ENCODE measurements at regions not wholly inside any gene's neighbourhood (a gene's known extent, or its start where the extent isn't known, plus 50 kb on each side); places are given as distances from the start of the nearest gene placed in this dataset.

DNA sequence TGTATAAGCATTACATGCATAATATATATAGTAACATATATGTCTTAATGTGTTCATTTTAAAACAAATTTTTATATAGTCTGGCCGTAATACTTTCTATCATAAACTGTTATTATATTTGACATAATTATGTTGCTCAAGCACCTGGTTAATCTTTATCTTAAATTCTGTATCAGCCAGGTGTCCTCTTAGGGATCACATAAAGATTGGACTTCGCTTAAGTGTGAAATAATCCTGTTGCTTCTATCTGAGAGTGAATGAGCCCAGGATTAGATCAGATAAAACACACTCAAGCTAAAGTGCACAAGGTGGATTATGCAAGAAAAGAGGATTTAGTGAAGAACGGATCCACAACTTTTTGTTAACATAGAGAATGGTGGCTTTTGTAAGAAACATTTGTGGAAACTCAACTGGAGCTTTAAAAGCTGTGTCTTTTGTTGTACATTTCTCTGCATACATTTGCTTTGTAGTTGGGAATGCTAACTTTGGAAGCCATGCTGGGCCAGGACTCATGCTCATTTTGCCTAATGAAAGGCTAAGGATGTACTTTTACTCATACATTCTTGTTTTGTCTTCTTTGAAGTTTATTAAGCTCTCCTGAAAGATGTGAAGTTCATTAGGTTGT is 437.8 kb downstream of the ZIC1 start:
- H4K91ac ChIP-seq (ENCODE audit: low read depth, low read length), result no peak overlapping the region
- WGBS (ENCODE audit: extremely low coverage, insufficient coverage, insufficient read length), result no CpG with 5 or more reads among the region's 3 CpGs

GRCh38 chr3:147851062-147851461 is 441.9 kb downstream of the ZIC1 start:
- H2BK120ac ChIP-seq (ENCODE audit: insufficient read depth, low read length, poor library complexity), result no peak overlapping the region
- no peaks in the 10 kb centered on the region for H3K4me1 ChIP-seq (ENCODE audit: control insufficient read depth in 1 of 2, insufficient read depth in 2 of 2, low read length in 2 of 2)
- no peak overlapping the region for H4K8ac ChIP-seq (ENCODE audit: low read depth, low read length)
- H3K23ac ChIP-seq (ENCODE audit: low read length), result no peak overlapping the region
- H3K4me3 ChIP-seq (ENCODE audit: low read depth, low read length), result no peak overlapping the region
- no peaks in the 10 kb centered on the region for H3K79me1 ChIP-seq (ENCODE audit: low read length)
- no peak overlapping the region for H2BK12ac ChIP-seq (ENCODE audit: low read length)
- H3K27me3 ChIP-seq (ENCODE audit: insufficient read depth, low read length), result no peaks in the 10 kb centered on the region
- H3K14ac ChIP-seq (ENCODE audit: low read length), result no peak overlapping the region
- no peak overlapping the region for H2AFZ ChIP-seq (ENCODE audit: insufficient read depth, low read length, poor library complexity)
- H4K91ac ChIP-seq (ENCODE audit: low read depth, low read length), result no peak overlapping the region
- no peak overlapping the region for H3K9ac ChIP-seq (ENCODE audit: low read length)
- H3K36me3 ChIP-seq (ENCODE audit: control insufficient read depth in 1 of 2, insufficient read depth in 2 of 2, low read length in 2 of 2), result no peaks in the 10 kb centered on the region
- H4K12ac ChIP-seq (ENCODE audit: low read depth, low read length), result no peak overlapping the region
- no peak overlapping the region for H2AK5ac ChIP-seq (ENCODE audit: low read length)
- H3K27ac ChIP-seq (ENCODE audit: low read depth, low read length), result no peak overlapping the region
- no peak overlapping the region for H3K4me2 ChIP-seq (ENCODE audit: low read length)
- no peaks in the 10 kb centered on the region for H3K79me2 ChIP-seq (ENCODE audit: control insufficient read depth, insufficient read depth, low read length, poor library complexity)
- no peak for DNase-seq
- no peak overlapping the region for H2BK5ac ChIP-seq (ENCODE audit: low read depth, low read length, poor library complexity)
- no peak overlapping the region for H3K4ac ChIP-seq (ENCODE audit: low read depth, low read length)
- H3K18ac ChIP-seq (ENCODE audit: low read length), result no peak overlapping the region
- H3K9me3 ChIP-seq (ENCODE audit: insufficient read depth, low read depth, low read length), result no peaks in the 10 kb centered on the region

More for the DNA sequence above, 437.8 kb downstream of the ZIC1 start:
- H3K4me1 ChIP-seq (ENCODE audit: control insufficient read depth in 1 of 2, insufficient read depth in 2 of 2, low read length in 2 of 2), result no peaks in the 10 kb centered on the region
- H3K27ac ChIP-seq (ENCODE audit: low read depth, low read length), result no peak overlapping the region
- H2BK5ac ChIP-seq (ENCODE audit: low read depth, low read length, poor library complexity), result no peak overlapping the region
- no peaks in the 10 kb centered on the region for H3K27me3 ChIP-seq (ENCODE audit: insufficient read depth, low read length)
- H3K36me3 ChIP-seq (ENCODE audit: control insufficient read depth in 1 of 2, insufficient read depth in 2 of 2, low read length in 2 of 2), result no peaks in the 10 kb centered on the region
- H4K8ac ChIP-seq (ENCODE audit: low read depth, low read length), result no peak overlapping the region
- H3K4ac ChIP-seq (ENCODE audit: low read depth, low read length), result no peak overlapping the region
- H3K79me1 ChIP-seq (ENCODE audit: low read length), result no peaks in the 10 kb centered on the region
- H3K4me3 ChIP-seq (ENCODE audit: low read depth, low read length), result no peak overlapping the region
- no peaks in the 10 kb centered on the region for H3K9me3 ChIP-seq (ENCODE audit: insufficient read depth, low read depth, low read length)
- no peak for DNase-seq
- H3K14ac ChIP-seq (ENCODE audit: low read length), result no peak overlapping the region
- no peak overlapping the region for H2AK5ac ChIP-seq (ENCODE audit: low read length)
- no peak overlapping the region for H3K9ac ChIP-seq (ENCODE audit: low read length)
- H3K4me2 ChIP-seq (ENCODE audit: low read length), result no peak overlapping the region
- no peaks in the 10 kb centered on the region for H3K79me2 ChIP-seq (ENCODE audit: control insufficient read depth, insufficient read depth, low read length, poor library complexity)
- H3K18ac ChIP-seq (ENCODE audit: low read length), result no peak overlapping the region
- H2BK120ac ChIP-seq (ENCODE audit: insufficient read depth, low read length, poor library complexity), result no peak overlapping the region
- H4K12ac ChIP-seq (ENCODE audit: low read depth, low read length), result no peak overlapping the region
- no peak overlapping the region for H2BK12ac ChIP-seq (ENCODE audit: low read length)
- H2AFZ ChIP-seq (ENCODE audit: insufficient read depth, low read length, poor library complexity), result no peak overlapping the region
- no peak overlapping the region for H3K23ac ChIP-seq (ENCODE audit: low read length)

DNA sequence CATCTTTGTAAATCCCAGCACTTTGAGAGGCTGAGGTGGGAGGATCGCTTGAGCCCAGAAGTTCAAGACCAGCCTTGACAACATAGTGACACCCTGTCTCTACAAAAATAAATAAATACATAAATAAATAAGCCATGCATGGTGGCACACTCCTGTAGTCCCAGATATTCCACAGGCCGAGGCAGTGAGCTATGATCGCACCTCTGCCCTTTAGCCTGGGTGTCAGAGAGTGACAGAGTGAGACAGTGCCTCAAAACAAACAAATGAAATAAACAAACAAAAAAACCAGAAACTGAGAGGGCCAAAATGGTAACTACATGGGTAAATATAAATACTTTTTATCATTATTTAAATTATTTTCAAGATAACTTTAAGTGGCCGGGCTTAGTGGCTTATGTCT is 445.4 kb downstream of the ZIC1 start:
- Histone ChIP-seq H2BK120ac (ENCODE audit: insufficient read depth, low read length, poor library complexity) (no peak overlapping the region), H3K9ac (ENCODE audit: low read length) (no peak overlapping the region), H3K4ac (ENCODE audit: low read depth, low read length) (no peak overlapping the region), H3K14ac (ENCODE audit: low read length) (no peak overlapping the region), H2AFZ (ENCODE audit: insufficient read depth, low read length, poor library complexity) (no peak overlapping the region), H4K91ac (ENCODE audit: low read depth, low read length) (no peak overlapping the region), H2BK12ac (ENCODE audit: low read length) (no peak overlapping the region), H4K12ac (ENCODE audit: low read depth, low read length) (no peak overlapping the region), H3K4me3 (ENCODE audit: low read depth, low read length) (no peak overlapping the region), H2BK5ac (ENCODE audit: low read depth, low read length, poor library complexity) (no peak overlapping the region), H3K79me2 (ENCODE audit: control insufficient read depth, insufficient read depth, low read length, poor library complexity) (no peaks in the 10 kb centered on the region), H3K27me3 (ENCODE audit: insufficient read depth, low read length) (no peaks in the 10 kb centered on the region), H3K23ac (ENCODE audit: low read length) (no peak overlapping the region), H3K18ac (ENCODE audit: low read length) (no peak overlapping the region), H4K8ac (ENCODE audit: low read depth, low read length) (no peak overlapping the region), H3K36me3 (ENCODE audit: control insufficient read depth in 1 of 2, insufficient read depth in 2 of 2, low read length in 2 of 2) (no peaks in the 10 kb centered on the region), H3K4me2 (ENCODE audit: low read length) (no peak overlapping the region), H3K27ac (ENCODE audit: low read depth, low read length) (no peak overlapping the region), H3K4me1 (ENCODE audit: control insufficient read depth in 1 of 2, insufficient read depth in 2 of 2, low read length in 2 of 2) (no peaks in the 10 kb centered on the region), H3K9me3 (ENCODE audit: insufficient read depth, low read depth, low read length) (peaks cover 2% of the 10 kb centered on the region), H2AK5ac (ENCODE audit: low read length) (no peak overlapping the region), H3K79me1 (ENCODE audit: low read length) (no peaks in the 10 kb centered on the region)
- DNase-seq, result no peak
- WGBS (ENCODE audit: extremely low coverage, insufficient coverage, insufficient read length), result no CpG with 5 or more reads among the region's 4 CpGs

- no peak overlapping the region for H4K12ac ChIP-seq (ENCODE audit: low read depth, low read length)
- H3K18ac ChIP-seq (ENCODE audit: low read length), result no peak overlapping the region
- H3K4me2 ChIP-seq (ENCODE audit: low read length), result no peak overlapping the region
- no peak overlapping the region for H2AFZ ChIP-seq (ENCODE audit: insufficient read depth, low read length, poor library complexity)
- no peaks in the 10 kb centered on the region for H3K27me3 ChIP-seq (ENCODE audit: insufficient read depth, low read length)
- H2BK12ac ChIP-seq (ENCODE audit: low read length), result no peak overlapping the region
- H3K27ac ChIP-seq (ENCODE audit: low read depth, low read length), result no peak overlapping the region
- no peak overlapping the region for H4K8ac ChIP-seq (ENCODE audit: low read depth, low read length)
- H2AK5ac ChIP-seq (ENCODE audit: low read length), result no peak overlapping the region
- no peak overlapping the region for H3K4ac ChIP-seq (ENCODE audit: low read depth, low read length)
- no peak overlapping the region for H3K4me3 ChIP-seq (ENCODE audit: low read depth, low read length)
- no peak for DNase-seq
- H3K14ac ChIP-seq (ENCODE audit: low read length), result no peak overlapping the region
- H3K9ac ChIP-seq (ENCODE audit: low read length), result no peak overlapping the region
- no peaks in the 10 kb centered on the region for H3K4me1 ChIP-seq (ENCODE audit: control insufficient read depth in 1 of 2, insufficient read depth in 2 of 2, low read length in 2 of 2)
- no peak overlapping the region for H2BK5ac ChIP-seq (ENCODE audit: low read depth, low read length, poor library complexity)
- no peak overlapping the region for H3K23ac ChIP-seq (ENCODE audit: low read length)
- no peak overlapping the region for H2BK120ac ChIP-seq (ENCODE audit: insufficient read depth, low read length, poor library complexity)
- H4K91ac ChIP-seq (ENCODE audit: low read depth, low read length), result no peak overlapping the region
- no peaks in the 10 kb centered on the region for H3K79me2 ChIP-seq (ENCODE audit: control insufficient read depth, insufficient read depth, low read length, poor library complexity)
- H3K79me1 ChIP-seq (ENCODE audit: low read length), result no peaks in the 10 kb centered on the region
- H3K9me3 ChIP-seq (ENCODE audit: insufficient read depth, low read depth, low read length), result peaks cover 6% of the 10 kb centered on the region
- no peaks in the 10 kb centered on the region for H3K36me3 ChIP-seq (ENCODE audit: control insufficient read depth in 1 of 2, insufficient read depth in 2 of 2, low read length in 2 of 2)
These were observed 455.7 kb downstream of the ZIC1 start for GRCh38 chr3:147864754-147865354.

Data from trophoblast cell (in vitro differentiated cells and primary cell).